HG03095 (cell line): ENCODE measurements at regions not wholly inside any gene's neighbourhood (a gene's known extent, or its start where the extent isn't known, plus 50 kb on each side); places are given as distances from the start of the nearest gene placed in this dataset.
"Not testable (repeated sequence)": the region's sequence is repeated elsewhere in the genome, so short reads cannot be mapped to it uniquely, and the experiment has no call there.

ENCODE experiments used
- ATAC-seq: cut with Tn5 transposase; IDR thresholded peaks from one replicate; pipeline ENCODE4 v1.9.1; 2021; ENCODE audit warnings: moderate library complexity; ENCODE audit not compliant: unreplicated experiment

GRCh38 chr18:75862458-75862857, 435.0 kb upstream of the SMIM21 start:
- no peak for ATAC-seq

- no peak for ATAC-seq
Measured at GRCh38 chr18:75860166-75860565, 432.7 kb upstream of the SMIM21 start.

GRCh38 chr18:75859533-75859932, 432.0 kb upstream of the SMIM21 start:
- no peak for ATAC-seq

- no peak for ATAC-seq
Measured at GRCh38 chr18:75858754-75859153, 431.3 kb upstream of the SMIM21 start.

GRCh38 chr18:75857558-75857957, 430.1 kb upstream of the SMIM21 start:
- ATAC-seq, result no peak

GRCh38 chr18:75854808-75855207, 427.3 kb upstream of the SMIM21 start:
- no peak for ATAC-seq

- no peak for ATAC-seq
Measured at GRCh38 chr18:75854174-75854573, 426.7 kb upstream of the SMIM21 start.

- ATAC-seq, result no peak
Measured at GRCh38 chr18:75846321-75846720, 418.8 kb upstream of the SMIM21 start.

- ATAC-seq, result no peak
Measured at GRCh38 chr18:75845413-75845812, 417.9 kb upstream of the SMIM21 start.

- ATAC-seq, result no peak
Measured at GRCh38 chr18:75844146-75844545, 416.6 kb upstream of the SMIM21 start.

GRCh38 chr18:75840131-75840530, 412.6 kb upstream of the SMIM21 start:
- no peak for ATAC-seq

GRCh38 chr18:75839686-75840085, 412.2 kb upstream of the SMIM21 start:
- ATAC-seq, result not testable (repeated sequence)

- ATAC-seq, result no peak
Measured at GRCh38 chr18:75839041-75839440, 411.5 kb upstream of the SMIM21 start.

- ATAC-seq, result no peak
Measured at GRCh38 chr18:75837316-75837715, 409.8 kb upstream of the SMIM21 start.

- no peak for ATAC-seq
Measured at GRCh38 chr18:75836516-75836915, 409.0 kb upstream of the SMIM21 start.

- ATAC-seq, result no peak
Measured at GRCh38 chr18:75831960-75832359, 404.5 kb upstream of the SMIM21 start.

GRCh38 chr18:75830828-75831227, 403.3 kb upstream of the SMIM21 start:
- ATAC-seq, result no peak

- ATAC-seq, result no peak
Measured at GRCh38 chr18:75829091-75829490, 401.6 kb upstream of the SMIM21 start.

- no peak for ATAC-seq
Measured at GRCh38 chr18:75828379-75828778, 400.9 kb upstream of the SMIM21 start.

- no peak for ATAC-seq
Measured at GRCh38 chr18:75827751-75828287, 400.3 kb upstream of the SMIM21 start.

- ATAC-seq, result no peak
Measured at GRCh38 chr18:75824661-75825060, 397.2 kb upstream of the SMIM21 start.

- no peak for ATAC-seq
Measured at GRCh38 chr18:75823471-75823870, 396.0 kb upstream of the SMIM21 start.

- ATAC-seq, result no peak
Measured at GRCh38 chr18:75818383-75818782, 390.9 kb upstream of the SMIM21 start.

- no peak for ATAC-seq
Measured at GRCh38 chr18:75815767-75816166, 388.3 kb upstream of the SMIM21 start.
